H9 (cell line): ENCODE measurements at regions not wholly inside any gene's neighbourhood (a gene's known extent, or its start where the extent isn't known, plus 50 kb on each side); places are given as distances from the start of the nearest gene placed in this dataset.

Source experiments
- DNase-seq: peaks from one replicate; pipeline ENCODE4 v3.0.0-alpha.2; 2017
- H2AFZ ChIP-seq: one replicate; pipeline ENCODE4 v1.6.1; 2013; ENCODE audit warnings: mild to moderate bottlenecking, low read length, control low read depth, moderate library complexity
- H2AK5ac ChIP-seq: 2 replicates; pipeline ENCODE4 v1.6.1; 2013; ENCODE audit warnings: low read length, control low read depth, mixed read lengths; ENCODE audit not compliant: insufficient read length
- H2BK120ac ChIP-seq: one replicate; pipeline ENCODE4 v1.6.1; 2013; ENCODE audit warnings: low read depth, mild to moderate bottlenecking, low read length, control low read depth, inconsistent platforms; ENCODE audit not compliant: poor library complexity, severe bottlenecking
- H2BK12ac ChIP-seq: 2 replicates; pipeline ENCODE4 v1.6.1; 2013; ENCODE audit warnings: low read length, control low read depth, mixed read lengths, low read depth; ENCODE audit not compliant: insufficient read length
- H2BK15ac ChIP-seq: 2 replicates; pipeline ENCODE4 v1.6.1; 2013; ENCODE audit warnings: low read depth, low read length, control low read depth
- H2BK20ac ChIP-seq: one replicate; pipeline ENCODE4 v1.6.1; 2013; ENCODE audit warnings: low read depth, mild to moderate bottlenecking, low read length, control low read depth, inconsistent platforms; ENCODE audit not compliant: poor library complexity, severe bottlenecking
- H2BK5ac ChIP-seq: 2 replicates; pipeline ENCODE4 v1.6.1; 2013; ENCODE audit warnings: low read length, control low read depth, mixed read lengths; ENCODE audit not compliant: insufficient read length
- H3K14ac ChIP-seq: 2 replicates; pipeline ENCODE4 v1.6.1; 2013; ENCODE audit warnings: low read length, control low read depth; ENCODE audit not compliant: insufficient read depth
- H3K18ac ChIP-seq: 2 replicates; pipeline ENCODE4 v1.6.1; 2013; ENCODE audit warnings: low read depth, mild to moderate bottlenecking, mixed read lengths, low read length, control low read depth; ENCODE audit not compliant: insufficient read length
- H3K23ac ChIP-seq: 2 replicates; pipeline ENCODE4 v1.6.1; 2013; ENCODE audit warnings: low read length, control low read depth, mixed read lengths, low read depth; ENCODE audit not compliant: insufficient read length
- H3K23me2 ChIP-seq: 2 replicates; pipeline ENCODE4 v1.6.1; 2013; ENCODE audit warnings: low read depth, mild to moderate bottlenecking, mixed read lengths, low read length, control low read depth; ENCODE audit not compliant: insufficient read length, poor library complexity, severe bottlenecking
- H3K27ac ChIP-seq: 2 replicates; pipeline ENCODE4 v1.5.1; 2013; ENCODE audit warnings: low read length, control low read depth, mixed read lengths, low read depth; ENCODE audit not compliant: insufficient read length
- H3K27me3 ChIP-seq: 2 replicates; pipeline ENCODE4 v1.6.1; 2013; ENCODE audit warnings: low read length, control low read depth, inconsistent platforms; ENCODE audit not compliant: insufficient read depth
- H3K4ac ChIP-seq: 2 replicates; pipeline ENCODE4 v1.6.1; 2013; ENCODE audit warnings: low read depth, mild to moderate bottlenecking, control low read depth, inconsistent platforms, low read length, moderate library complexity
- H3K4me1 ChIP-seq: 2 replicates; pipeline ENCODE4 v1.6.1; 2013; ENCODE audit warnings: low read length, control low read depth, inconsistent platforms; ENCODE audit not compliant: insufficient read depth
- H3K4me2 ChIP-seq: 2 replicates; pipeline ENCODE4 v1.6.1; 2013; ENCODE audit warnings: low read length, control low read depth, mixed read lengths; ENCODE audit not compliant: insufficient read length, insufficient read depth
- H3K56ac ChIP-seq: 2 replicates; pipeline ENCODE4 v1.6.1; 2013; ENCODE audit warnings: low read depth, mild to moderate bottlenecking, mixed read lengths, low read length, control low read depth; ENCODE audit not compliant: insufficient read length
- H3K79me1 ChIP-seq: 2 replicates; pipeline ENCODE4 v1.6.1; 2013; ENCODE audit warnings: low read depth, mild to moderate bottlenecking, moderate library complexity, low read length, control low read depth, inconsistent platforms; ENCODE audit not compliant: insufficient read depth, poor library complexity, severe bottlenecking
- H3K79me2 ChIP-seq: 2 replicates; pipeline ENCODE4 v1.6.1; 2013; ENCODE audit warnings: low read length, control low read depth, inconsistent platforms; ENCODE audit not compliant: insufficient read depth
- H3K9ac ChIP-seq: 2 replicates; pipeline ENCODE4 v1.6.1; 2013; ENCODE audit warnings: low read length, control low read depth, mixed read lengths; ENCODE audit not compliant: insufficient read length; ENCODE audit errors: extremely low read depth
- H3K9me3 ChIP-seq: one replicate; pipeline ENCODE4 v1.6.1; 2013; ENCODE audit warnings: low read depth, low read length, inconsistent platforms; ENCODE audit not compliant: control insufficient read depth
- H3T11ph ChIP-seq: one replicate; pipeline ENCODE4 v1.6.1; 2013; ENCODE audit warnings: mild to moderate bottlenecking, low read length, control low read depth, inconsistent platforms
- H4K20me1 ChIP-seq: one replicate; pipeline ENCODE4 v1.6.1; 2013; ENCODE audit not compliant: control insufficient read depth, insufficient read length, insufficient read depth
- H4K5ac ChIP-seq: 2 replicates; pipeline ENCODE4 v1.6.1; 2013; ENCODE audit warnings: low read depth, mild to moderate bottlenecking, mixed read lengths, low read length, control low read depth; ENCODE audit not compliant: insufficient read length
- H4K8ac ChIP-seq: replicated peaks from 2 replicates; pipeline ENCODE4 v1.6.1; 2013; ENCODE audit warnings: low read length, control low read depth, mixed read lengths, low read depth; ENCODE audit not compliant: insufficient read length
- H4K91ac ChIP-seq: 2 replicates; pipeline ENCODE4 v1.6.1; 2013; ENCODE audit warnings: low read depth, mild to moderate bottlenecking, moderate library complexity, mixed read lengths, low read length, control low read depth; ENCODE audit not compliant: insufficient read length
- H3K27ac Mint-ChIP-seq, 3 experiments: 2 replicates in 2 of 3; 3 replicates in 1 of 3; pipeline ENCODE4 v1.8.0; 2020 to 2021; ENCODE audit warnings: mixed read lengths in 3 of 3, mild to moderate bottlenecking in 1 of 3, moderate library complexity in 1 of 3
- H3K27me3 Mint-ChIP-seq: 2 replicates; pipeline ENCODE4 v1.8.0; 2021; ENCODE audit warnings: low read depth, mild to moderate bottlenecking, moderate library complexity, mixed read lengths
- H3K36me3 Mint-ChIP-seq, 3 experiments: 2 replicates in 2 of 3; 3 replicates in 1 of 3; pipeline ENCODE4 v1.8.0; 2020 to 2021; ENCODE audit warnings: low read depth in 3 of 3, mixed read lengths in 3 of 3; ENCODE audit not compliant: insufficient read depth in 1 of 3
- H3K4me1 Mint-ChIP-seq, 2 experiments: 2 replicates each; pipeline ENCODE4 v1.8.0; 2020; ENCODE audit warnings: mixed read lengths in 2 of 2
- H3K4me3 Mint-ChIP-seq, 2 experiments: 2 replicates in 1 of 2; 3 replicates in 1 of 2; pipeline ENCODE4 v1.8.0; 2020 to 2021; ENCODE audit warnings: mild to moderate bottlenecking in 2 of 2, mixed read lengths in 2 of 2, moderate library complexity in 1 of 2
- H3K9me3 Mint-ChIP-seq, 2 experiments: 2 replicates in 1 of 2; 3 replicates in 1 of 2; pipeline ENCODE4 v1.8.0; 2020; ENCODE audit warnings: mild to moderate bottlenecking in 2 of 2, mixed read lengths in 2 of 2, moderate library complexity in 1 of 2
- WGBS: extraction: QIAGEN DNeasy Blood & Tissue Kit; methylation state at CpG from one replicate; pipeline ENCODE4 v1.1.7; 2013; ENCODE audit warnings: missing lambda C conversion rate, low lambda C conversion rate, mixed read lengths; ENCODE audit not compliant: insufficient read length; ENCODE audit errors: extremely low coverage; 5-methylcytosine and 5-hydroxymethylcytosine counted together
- TF ChIP-seq, protein P1 (sequence below): fragments of 200-600 bp; sonication (generic); conservative IDR thresholded peaks from 3 replicates; pipeline ENCODE4 v1.8.0; 2021; ENCODE audit warnings: antibody characterized with exemption, mild to moderate bottlenecking

DNA sequence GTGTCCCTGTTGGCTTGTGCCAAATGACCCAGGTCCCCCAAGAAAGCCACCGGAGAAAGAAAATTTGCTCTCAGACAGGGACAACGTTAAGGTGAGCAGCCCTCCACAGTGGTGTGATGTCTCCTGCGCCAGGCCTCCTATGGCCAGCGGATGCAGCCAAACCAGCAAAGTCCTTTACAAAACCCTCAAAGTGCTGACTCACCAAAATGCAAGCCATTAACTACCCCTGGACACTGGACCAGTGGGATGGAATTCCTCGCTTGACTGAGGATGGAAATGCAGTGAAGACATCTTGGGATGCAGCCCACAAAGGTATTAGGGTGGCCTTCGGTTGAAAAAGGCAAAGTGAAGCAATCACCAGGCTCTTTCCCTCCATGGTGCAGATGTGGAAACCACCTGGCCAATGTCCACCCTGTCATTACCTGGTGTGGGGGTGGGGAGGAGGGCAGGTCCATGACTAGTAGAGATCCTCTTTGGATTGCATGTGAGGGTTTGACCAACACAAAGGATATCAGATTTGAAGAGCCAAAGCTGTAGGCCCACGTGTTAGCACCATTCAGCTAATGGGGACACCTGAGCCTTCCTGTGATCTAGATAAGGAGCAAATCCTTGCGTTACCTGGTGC lies 127.4 kb upstream of the SLC6A11 start:
- Mint-ChIP-seq H3K36me3 (no peaks in the 10 kb centered on the region), H3K4me3 (no peak overlapping the region), H3K9me3 (no peaks in the 10 kb centered on the region), H3K27ac (no peak overlapping the region), H3K4me1 (peaks cover 0 to 2% of the 10 kb centered on the region in 2 experiments; a peak in 1 of 4 replicates), H3K27me3 (peaks cover 16% of the 10 kb centered on the region)
- Histone ChIP-seq H2BK5ac (no peak overlapping the region), H4K20me1 (no peaks in the 10 kb centered on the region), H2BK120ac (no peak overlapping the region), H3K18ac (no peak overlapping the region), H3K27ac (no peak overlapping the region), H3K23me2 (no peaks in the 10 kb centered on the region), H3K4me1 (no peaks in the 10 kb centered on the region), H3K4me2 (no peak overlapping the region), H3K23ac (no peak overlapping the region), H3K4ac (no peak overlapping the region), H2BK20ac (no peak overlapping the region), H2AK5ac (no peak overlapping the region), H4K8ac (no peak overlapping the region), H3K9ac (no peak overlapping the region), H2AFZ (no peak overlapping the region), H3K14ac (no peak overlapping the region), H3K9me3 (no peaks in the 10 kb centered on the region), H3K27me3 (no peaks in the 10 kb centered on the region), H3K79me1 (no peaks in the 10 kb centered on the region), H3T11ph (no peak overlapping the region), H2BK12ac (no peak overlapping the region), H3K79me2 (no peaks in the 10 kb centered on the region), H3K56ac (no peak overlapping the region), H2BK15ac (no peak overlapping the region), H4K5ac (no peak overlapping the region), H4K91ac (no peak overlapping the region)
- TF ChIP-seq, protein P1, sequence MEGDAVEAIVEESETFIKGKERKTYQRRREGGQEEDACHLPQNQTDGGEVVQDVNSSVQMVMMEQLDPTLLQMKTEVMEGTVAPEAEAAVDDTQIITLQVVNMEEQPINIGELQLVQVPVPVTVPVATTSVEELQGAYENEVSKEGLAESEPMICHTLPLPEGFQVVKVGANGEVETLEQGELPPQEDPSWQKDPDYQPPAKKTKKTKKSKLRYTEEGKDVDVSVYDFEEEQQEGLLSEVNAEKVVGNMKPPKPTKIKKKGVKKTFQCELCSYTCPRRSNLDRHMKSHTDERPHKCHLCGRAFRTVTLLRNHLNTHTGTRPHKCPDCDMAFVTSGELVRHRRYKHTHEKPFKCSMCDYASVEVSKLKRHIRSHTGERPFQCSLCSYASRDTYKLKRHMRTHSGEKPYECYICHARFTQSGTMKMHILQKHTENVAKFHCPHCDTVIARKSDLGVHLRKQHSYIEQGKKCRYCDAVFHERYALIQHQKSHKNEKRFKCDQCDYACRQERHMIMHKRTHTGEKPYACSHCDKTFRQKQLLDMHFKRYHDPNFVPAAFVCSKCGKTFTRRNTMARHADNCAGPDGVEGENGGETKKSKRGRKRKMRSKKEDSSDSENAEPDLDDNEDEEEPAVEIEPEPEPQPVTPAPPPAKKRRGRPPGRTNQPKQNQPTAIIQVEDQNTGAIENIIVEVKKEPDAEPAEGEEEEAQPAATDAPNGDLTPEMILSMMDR = no peak
- DNase-seq = no peak
- WGBS = no CpG with 5 or more reads among the region's 8 CpGs
